ENCODE measurements at regions not wholly inside any gene's neighbourhood (a gene's known extent, or its start where the extent isn't known, plus 50 kb on each side); places are given as distances from the start of the nearest gene placed in this dataset.

DNA sequence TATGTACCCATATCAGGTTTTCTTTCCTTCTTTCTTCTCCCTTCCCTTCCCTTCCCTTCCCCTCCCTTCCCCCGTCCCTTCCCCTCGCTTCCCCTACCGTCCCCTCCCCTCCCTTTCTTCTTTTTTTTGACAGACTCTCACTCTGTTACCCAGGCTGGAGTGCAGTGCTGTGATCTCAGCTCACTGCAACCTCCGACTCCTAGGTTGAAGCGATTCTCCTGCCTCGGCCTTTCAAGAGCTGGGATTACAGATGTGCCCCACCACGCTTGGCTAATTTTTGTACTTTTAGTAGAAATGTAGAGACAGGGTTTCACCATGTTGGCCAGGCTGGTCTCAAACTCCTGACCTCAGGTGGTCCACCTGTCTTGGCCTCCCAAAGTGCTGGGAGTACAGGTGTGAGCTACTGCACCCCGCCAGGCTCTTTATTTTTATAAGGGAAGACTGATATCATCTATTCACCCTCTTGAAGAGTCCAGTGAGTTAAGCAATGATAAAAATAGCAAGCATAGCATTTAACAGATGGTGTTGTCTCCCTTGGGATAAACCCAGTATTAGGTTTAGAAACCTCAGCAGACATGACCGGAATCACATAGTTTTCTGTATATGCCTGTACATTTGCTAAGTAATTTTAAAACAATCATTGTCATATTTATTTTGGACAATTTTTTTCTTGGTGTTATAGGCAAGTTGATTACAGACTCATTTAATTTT lies 888.4 kb downstream of the TRIB2 start:
- TF ChIP-seq GATA2 (IDR thresholded peaks at IDR 0.05; ENCODE audit: low read depth, low read length) (no peak), GATA3 (IDR thresholded peaks at IDR 0.05; ENCODE audit: low read depth, low read length) (no peak)

All from SH-SY5Y (cell line).